ENCODE measurements at regions not wholly inside any gene's neighbourhood (a gene's known extent, or its start where the extent isn't known, plus 50 kb on each side); places are given as distances from the start of the nearest gene placed in this dataset.

DNA sequence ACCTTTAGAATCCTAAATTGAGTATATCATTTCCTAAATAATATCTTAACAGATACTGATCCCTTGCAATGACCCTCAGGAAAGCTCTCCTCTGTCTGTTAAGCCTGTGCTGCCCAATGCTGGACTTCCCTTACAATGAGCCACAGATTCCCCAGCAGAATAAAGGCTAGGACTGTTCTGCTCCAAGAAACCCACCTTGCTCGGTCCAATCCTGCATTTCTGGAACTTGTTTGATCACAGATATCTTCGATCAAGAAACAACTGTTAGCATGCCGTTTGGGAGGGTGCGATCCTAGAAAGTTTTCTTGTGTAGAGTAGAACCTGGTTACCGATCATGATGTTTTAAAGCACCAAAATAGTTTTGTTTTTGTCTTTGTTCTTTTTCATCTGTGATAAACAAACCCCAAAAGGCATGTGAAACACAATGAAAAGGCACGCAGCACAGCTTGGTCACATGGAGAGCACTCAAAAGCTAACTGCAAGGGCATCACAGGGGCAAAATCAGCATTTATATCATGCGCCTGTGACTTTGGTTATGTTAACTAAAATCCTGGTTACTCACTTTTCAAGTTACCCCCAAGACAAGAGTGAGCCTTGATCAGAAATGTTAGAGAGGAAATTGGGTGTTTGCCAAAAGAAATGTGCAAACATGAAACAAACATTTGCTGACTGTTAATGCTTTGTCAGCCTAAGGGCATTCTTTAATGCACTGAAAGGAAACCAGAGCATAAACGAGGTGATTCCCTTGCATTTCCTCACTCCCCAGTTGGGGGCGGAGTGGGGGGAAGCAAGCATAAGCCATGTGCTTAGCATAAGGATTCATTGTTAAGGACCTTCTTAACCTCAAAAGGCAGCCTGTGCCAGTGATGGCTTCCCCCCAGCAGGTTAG is 61.9 kb upstream of the ADAMTS16 start:
- TF ChIP-seq POLR2A (IDR thresholded peaks at IDR 0.05) (no peak), CTCF (IDR thresholded peaks at IDR 0.05) (no peak)
